ENCODE measurements at regions not wholly inside any gene's neighbourhood (a gene's known extent, or its start where the extent isn't known, plus 50 kb on each side); places are given as distances from the start of the nearest gene placed in this dataset.

GRCh38 chr4:72665171-72665968 lies 96.3 kb upstream of the ADAMTS3 start:
- TF ChIP-seq POLR2AphosphoS5 (IDR thresholded peaks at IDR 0.05; ENCODE audit: low read depth, low read length) = no peak
- TF ChIP-seq POLR2A (IDR thresholded peaks at IDR 0.05; ENCODE audit: low read depth, low read length) = no peak
